Vagina (tissue), 2 donors: ENCODE measurements at regions not wholly inside any gene's neighbourhood (a gene's known extent, or its start where the extent isn't known, plus 50 kb on each side); places are given as distances from the start of the nearest gene placed in this dataset.

Source experiments
- POLR2A ChIP-seq, 2 donors: fragments of 450-650 bp; IDR thresholded peaks; one replicate each; pipeline ENCODE4 v1.6.1; 2017; ENCODE audit warnings: antibody characterized with exemption in 2 of 2, mild to moderate bottlenecking in 2 of 2, moderate library complexity in 2 of 2
- TF ChIP-seq, protein P1 (sequence below), 3 experiments: fragments of 450-650 bp in 2 of 3; fragments of 200-600 bp in 1 of 3; sonication (generic) in 1 of 3; IDR thresholded peaks; one replicate each; pipeline ENCODE4 v1.5.1; 2017 to 2019; ENCODE audit warnings: antibody characterized with exemption in 3 of 3, mild to moderate bottlenecking in 2 of 3, moderate library complexity in 2 of 3

DNA sequence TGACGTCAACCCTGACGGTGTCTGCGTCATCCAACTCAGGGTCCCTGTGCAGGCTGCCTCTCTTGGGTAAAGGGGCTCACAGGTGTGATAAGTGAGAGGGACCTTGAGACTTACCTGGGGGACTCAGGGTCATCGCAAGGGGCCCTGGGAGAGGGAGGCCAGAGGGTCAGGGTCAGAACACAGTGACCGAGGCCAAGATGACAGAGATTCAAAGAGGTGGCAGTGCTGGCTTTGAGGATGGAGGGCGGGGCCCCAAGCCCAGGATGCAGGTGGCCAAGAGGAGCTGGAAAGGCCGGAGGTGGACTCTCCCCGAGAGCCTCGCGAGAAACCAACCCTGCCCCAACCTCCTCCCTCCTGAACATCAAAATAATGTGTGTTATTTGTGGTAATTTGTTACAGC, 165.2 kb upstream of the PPP2R2D start:
- TF ChIP-seq POLR2A (IDR thresholded peaks at IDR 0.05): no peak
- TF ChIP-seq, protein P1, sequence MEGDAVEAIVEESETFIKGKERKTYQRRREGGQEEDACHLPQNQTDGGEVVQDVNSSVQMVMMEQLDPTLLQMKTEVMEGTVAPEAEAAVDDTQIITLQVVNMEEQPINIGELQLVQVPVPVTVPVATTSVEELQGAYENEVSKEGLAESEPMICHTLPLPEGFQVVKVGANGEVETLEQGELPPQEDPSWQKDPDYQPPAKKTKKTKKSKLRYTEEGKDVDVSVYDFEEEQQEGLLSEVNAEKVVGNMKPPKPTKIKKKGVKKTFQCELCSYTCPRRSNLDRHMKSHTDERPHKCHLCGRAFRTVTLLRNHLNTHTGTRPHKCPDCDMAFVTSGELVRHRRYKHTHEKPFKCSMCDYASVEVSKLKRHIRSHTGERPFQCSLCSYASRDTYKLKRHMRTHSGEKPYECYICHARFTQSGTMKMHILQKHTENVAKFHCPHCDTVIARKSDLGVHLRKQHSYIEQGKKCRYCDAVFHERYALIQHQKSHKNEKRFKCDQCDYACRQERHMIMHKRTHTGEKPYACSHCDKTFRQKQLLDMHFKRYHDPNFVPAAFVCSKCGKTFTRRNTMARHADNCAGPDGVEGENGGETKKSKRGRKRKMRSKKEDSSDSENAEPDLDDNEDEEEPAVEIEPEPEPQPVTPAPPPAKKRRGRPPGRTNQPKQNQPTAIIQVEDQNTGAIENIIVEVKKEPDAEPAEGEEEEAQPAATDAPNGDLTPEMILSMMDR (IDR thresholded peaks at IDR 0.05): no peak
